HepG2 (cell line): ENCODE measurements at regions not wholly inside any gene's neighbourhood (a gene's known extent, or its start where the extent isn't known, plus 50 kb on each side); places are given as distances from the start of the nearest gene placed in this dataset.

ENCODE experiments used
- ATAC-seq: fragments of 200-7000 bp; cut with Tn5 transposase; 3 replicates; pipeline ENCODE4 v1.9.1; 2020; ENCODE audit warnings: mild to moderate bottlenecking, moderate library complexity
- BruUV-seq: library from RNA; stranded (reverse); fragments of 400-500 nt; replicated peaks from 2 replicates; lab custom pipeline; 2021; lab: Mats Ljungman, UMichigan
- CTCF ChIA-PET: fragments of 300-600 bp; formaldehyde crosslinking; extraction: SDS; loops from one replicate; lab custom pipeline; 2021; ENCODE audit warnings: low total read pairs, inconsistent platforms, low intra/inter-chr PET ratio; lab: Yijun Ruan, JAX
- POLR2A ChIA-PET: fragments of 350-600 bp; sonication (Branson Sonifier 250); formaldehyde crosslinking; loops from one replicate; lab custom pipeline; 2020; ENCODE audit warnings: antibody characterized with exemption, inconsistent platforms; lab: Yijun Ruan, JAX
- DNase-seq: peaks from one replicate; pipeline ENCODE4 v3.0.0-alpha.2; 2015; ENCODE audit warnings: low spot score
- FAIRE-seq: peaks from 3 replicates; lab custom pipeline; 2011; peaks lifted over from hg19 to GRCh38; lab: Jason Lieb, UNC
- H2AFZ ChIP-seq: one replicate; pipeline ENCODE4 v1.6.1; 2011; ENCODE audit warnings: low read length, inconsistent platforms
- H3K27ac ChIP-seq: fragments of 300-600 bp; 3 replicates; pipeline ENCODE4 v1.8.0; 2011; ENCODE audit warnings: mixed run types, mild to moderate bottlenecking, mixed read lengths, low read length, inconsistent platforms; ENCODE audit not compliant: insufficient read depth; ENCODE audit errors: extremely low read length
- H3K27me3 ChIP-seq, 2 experiments: fragments of 200-600 bp in 1 of 2; 2 replicates in 1 of 2; 3 replicates in 1 of 2; pipeline versions ENCODE4 v1.6.0 to v1.8.0; 2011; ENCODE audit warnings: low read length in 2 of 2, mild to moderate bottlenecking in 2 of 2, moderate library complexity in 2 of 2, inconsistent platforms in 1 of 2; ENCODE audit not compliant: insufficient read depth in 2 of 2, control insufficient read depth in 1 of 2
- H3K36me3 ChIP-seq, 2 experiments: fragments of 200-600 bp in 1 of 2; replicated peaks in 1 of 2; 2 replicates in 1 of 2; 3 replicates in 1 of 2; pipeline versions ENCODE4 v1.5.1 to v1.8.0; 2011; ENCODE audit warnings: low read length in 2 of 2, inconsistent platforms in 1 of 2; ENCODE audit not compliant: insufficient read depth in 2 of 2, control insufficient read depth in 1 of 2
- H3K4me1 ChIP-seq: 2 replicates; pipeline ENCODE4 v1.5.1; 2012; ENCODE audit warnings: low read length, inconsistent platforms; ENCODE audit not compliant: insufficient read depth
- H3K4me2 ChIP-seq: 2 replicates; pipeline ENCODE4 v1.6.0; 2011; ENCODE audit warnings: low read depth, low read length, inconsistent platforms
- H3K4me3 ChIP-seq, 3 experiments: fragments of 200-600 bp in 1 of 3; sonication (generic), shearing (Covaris generic) in 1 of 3; replicated peaks in 1 of 3; 2 replicates each; pipeline ENCODE4 v1.5.1; 2011 to 2016; ENCODE audit warnings: low read length in 3 of 3, inconsistent platforms in 2 of 3, low read depth in 2 of 3, mild to moderate bottlenecking in 2 of 3, control low read depth in 1 of 3, mixed read lengths in 1 of 3; ENCODE audit not compliant: insufficient read depth in 1 of 3
- H3K79me2 ChIP-seq: one replicate; pipeline ENCODE4 v1.6.1; 2011; ENCODE audit warnings: low read length, inconsistent platforms; ENCODE audit not compliant: insufficient read depth
- H3K9ac ChIP-seq: 2 replicates; pipeline ENCODE4 v1.6.0; 2011; ENCODE audit warnings: mild to moderate bottlenecking, low read depth, low read length, inconsistent platforms; ENCODE audit not compliant: insufficient read depth
- H3K9me3 ChIP-seq: 2 replicates; pipeline ENCODE4 v1.5.1; 2012; ENCODE audit warnings: mild to moderate bottlenecking, low read length
- H4K20me1 ChIP-seq: 2 replicates; pipeline ENCODE4 v1.6.0; 2011; ENCODE audit warnings: inconsistent platforms, mild to moderate bottlenecking, low read length, moderate library complexity; ENCODE audit not compliant: insufficient read depth
- GPN1 ChIP-seq: sonication (generic); formaldehyde crosslinking; IDR thresholded peaks from 2 replicates; pipeline ENCODE4 v1.5.1; 2020; ENCODE audit warnings: missing genetic modification reagents, borderline replicate concordance
- HOXA3 ChIP-seq: sonication (generic); formaldehyde crosslinking; IDR thresholded peaks from 2 replicates; pipeline ENCODE4 v1.5.0; 2020; ENCODE audit warnings: missing genetic modification reagents
- MAF1 ChIP-seq: sonication (generic); formaldehyde crosslinking; IDR thresholded peaks from 2 replicates; pipeline ENCODE4 v1.5.0; 2020; ENCODE audit warnings: missing genetic modification reagents, borderline replicate concordance
- NCOA5 ChIP-seq: sonication (generic); formaldehyde crosslinking; IDR thresholded peaks from 2 replicates; pipeline ENCODE4 v1.4.0; 2020; ENCODE audit warnings: missing genetic modification reagents
- NR2F1 ChIP-seq, 2 experiments: fragments of 450-650 bp in 1 of 2; formaldehyde crosslinking in 1 of 2; IDR thresholded peaks; 2 replicates each; pipeline versions ENCODE4 v1.5.0 to v1.6.1; 2016 to 2020; ENCODE audit warnings: mild to moderate bottlenecking in 1 of 2, missing compliant biosample characterization in 1 of 2, missing genetic modification reagents in 1 of 2, moderate library complexity in 1 of 2
- PHF8 ChIP-seq: sonication (generic); formaldehyde crosslinking; IDR thresholded peaks from 2 replicates; pipeline ENCODE4 v1.5.0; 2020; ENCODE audit warnings: missing genetic modification reagents
- RBFOX2 ChIP-seq: fragments of 200-400 bp; formaldehyde crosslinking; IDR thresholded peaks from 2 replicates; pipeline ENCODE4 v1.6.1; 2017; ENCODE audit warnings: low read depth, mild to moderate bottlenecking, low read length
- RBM22 ChIP-seq: fragments of 200-400 bp; formaldehyde crosslinking; optimal IDR thresholded peaks from 2 replicates; pipeline ENCODE3; 2017; ENCODE audit warnings: mild to moderate bottlenecking, low read length, moderate library complexity
- SIX4 ChIP-seq: sonication (generic); formaldehyde crosslinking; IDR thresholded peaks from 2 replicates; pipeline ENCODE4 v1.4.0; 2020; ENCODE audit warnings: missing genetic modification reagents
- SRF ChIP-seq: IDR thresholded peaks from 2 replicates; pipeline ENCODE4 v1.6.1; 2011; ENCODE audit warnings: mild to moderate bottlenecking, low read depth, low read length, moderate library complexity
- ZNF3 ChIP-seq: IDR thresholded peaks from 2 replicates; pipeline ENCODE4 v1.7.0; 2017; ENCODE audit warnings: inconsistent platforms
- ZNF33B ChIP-seq: sonication (generic); formaldehyde crosslinking; IDR thresholded peaks from 2 replicates; pipeline ENCODE4 v1.5.1; 2020; ENCODE audit warnings: mild to moderate bottlenecking, missing genetic modification reagents
- ZNF34 ChIP-seq: sonication (generic); formaldehyde crosslinking; IDR thresholded peaks from 2 replicates; pipeline ENCODE4 v1.4.0; 2020; ENCODE audit warnings: mild to moderate bottlenecking, missing genetic modification reagents, borderline replicate concordance
- ZNF598 ChIP-seq: sonication (generic); formaldehyde crosslinking; IDR thresholded peaks from 2 replicates; pipeline ENCODE4 v1.5.1; 2020; ENCODE audit warnings: mild to moderate bottlenecking, missing genetic modification reagents, borderline replicate concordance
- in situ Hi-C: cut with HindIII; loops from 2 replicates; pipeline ENCODE4 v1.10.0; 2017; ENCODE audit warnings: low pct_unique_long_range_greater_than_20kb; ENCODE audit not compliant: extremely low pct_ligation_motif_present
- intact Hi-C: fragments of 100-400 bp; cut with micrococcal nuclease; formaldehyde crosslinking; loops from one replicate; pipeline ENCODE4 v1.10.0; 2022; ENCODE audit not compliant: unreplicated experiment
- TF ChIP-seq, protein P1 (sequence below): sonication (generic); formaldehyde crosslinking; IDR thresholded peaks from 2 replicates; pipeline ENCODE4 v1.5.0; 2020; ENCODE audit warnings: mild to moderate bottlenecking, low read depth, missing genetic modification reagents, borderline replicate concordance
- TF ChIP-seq, protein P2 (sequence below): sonication (generic); formaldehyde crosslinking; IDR thresholded peaks from 2 replicates; pipeline ENCODE4 v1.5.0; 2020; ENCODE audit warnings: mild to moderate bottlenecking, missing genetic modification reagents, moderate library complexity
- TF ChIP-seq, protein P3 (sequence below): sonication (generic); formaldehyde crosslinking; IDR thresholded peaks from 2 replicates; pipeline ENCODE4 v1.4.0; 2020; ENCODE audit warnings: mild to moderate bottlenecking, missing genetic modification reagents

DNA sequence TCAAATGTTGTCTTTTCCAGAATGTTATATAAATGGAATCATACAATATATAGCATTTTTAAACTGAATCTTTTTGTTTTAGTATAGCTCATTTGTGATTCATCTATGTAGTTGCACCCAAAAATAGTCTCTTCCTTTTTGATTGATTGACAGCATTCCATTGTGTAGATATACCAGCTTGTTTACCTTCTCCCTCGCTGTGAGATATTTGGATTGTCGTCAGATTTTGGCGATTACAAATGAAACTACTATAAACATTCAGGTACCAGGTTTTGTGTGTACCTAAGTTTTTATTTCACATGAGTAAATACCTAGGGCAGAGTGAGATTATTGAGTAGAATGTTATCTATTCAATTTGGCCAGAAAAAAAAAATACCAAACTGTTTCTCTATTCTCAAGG is 584.7 kb upstream of the SORCS1 start (continued):
- TF ChIP-seq ZNF598 (CRISPR knock-in tag), result no peak
- no peak for TF ChIP-seq PHF8 (CRISPR knock-in tag)
- TF ChIP-seq, protein P1, sequence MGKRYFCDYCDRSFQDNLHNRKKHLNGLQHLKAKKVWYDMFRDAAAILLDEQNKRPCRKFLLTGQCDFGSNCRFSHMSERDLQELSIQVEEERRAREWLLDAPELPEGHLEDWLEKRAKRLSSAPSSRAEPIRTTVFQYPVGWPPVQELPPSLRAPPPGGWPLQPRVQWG (CRISPR knock-in tag), result no peak
- no peak for TF ChIP-seq GPN1
- TF ChIP-seq, protein P2, sequence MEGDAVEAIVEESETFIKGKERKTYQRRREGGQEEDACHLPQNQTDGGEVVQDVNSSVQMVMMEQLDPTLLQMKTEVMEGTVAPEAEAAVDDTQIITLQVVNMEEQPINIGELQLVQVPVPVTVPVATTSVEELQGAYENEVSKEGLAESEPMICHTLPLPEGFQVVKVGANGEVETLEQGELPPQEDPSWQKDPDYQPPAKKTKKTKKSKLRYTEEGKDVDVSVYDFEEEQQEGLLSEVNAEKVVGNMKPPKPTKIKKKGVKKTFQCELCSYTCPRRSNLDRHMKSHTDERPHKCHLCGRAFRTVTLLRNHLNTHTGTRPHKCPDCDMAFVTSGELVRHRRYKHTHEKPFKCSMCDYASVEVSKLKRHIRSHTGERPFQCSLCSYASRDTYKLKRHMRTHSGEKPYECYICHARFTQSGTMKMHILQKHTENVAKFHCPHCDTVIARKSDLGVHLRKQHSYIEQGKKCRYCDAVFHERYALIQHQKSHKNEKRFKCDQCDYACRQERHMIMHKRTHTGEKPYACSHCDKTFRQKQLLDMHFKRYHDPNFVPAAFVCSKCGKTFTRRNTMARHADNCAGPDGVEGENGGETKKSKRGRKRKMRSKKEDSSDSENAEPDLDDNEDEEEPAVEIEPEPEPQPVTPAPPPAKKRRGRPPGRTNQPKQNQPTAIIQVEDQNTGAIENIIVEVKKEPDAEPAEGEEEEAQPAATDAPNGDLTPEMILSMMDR (CRISPR knock-in tag), result no peak
- no peak for TF ChIP-seq MAF1 (CRISPR knock-in tag)
- no peak for TF ChIP-seq NCOA5
- TF ChIP-seq SRF, result no peak
- TF ChIP-seq, protein P3, sequence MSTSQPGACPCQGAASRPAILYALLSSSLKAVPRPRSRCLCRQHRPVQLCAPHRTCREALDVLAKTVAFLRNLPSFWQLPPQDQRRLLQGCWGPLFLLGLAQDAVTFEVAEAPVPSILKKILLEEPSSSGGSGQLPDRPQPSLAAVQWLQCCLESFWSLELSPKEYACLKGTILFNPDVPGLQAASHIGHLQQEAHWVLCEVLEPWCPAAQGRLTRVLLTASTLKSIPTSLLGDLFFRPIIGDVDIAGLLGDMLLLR (CRISPR knock-in tag), result no peak
- no peak for TF ChIP-seq RBFOX2

DNA sequence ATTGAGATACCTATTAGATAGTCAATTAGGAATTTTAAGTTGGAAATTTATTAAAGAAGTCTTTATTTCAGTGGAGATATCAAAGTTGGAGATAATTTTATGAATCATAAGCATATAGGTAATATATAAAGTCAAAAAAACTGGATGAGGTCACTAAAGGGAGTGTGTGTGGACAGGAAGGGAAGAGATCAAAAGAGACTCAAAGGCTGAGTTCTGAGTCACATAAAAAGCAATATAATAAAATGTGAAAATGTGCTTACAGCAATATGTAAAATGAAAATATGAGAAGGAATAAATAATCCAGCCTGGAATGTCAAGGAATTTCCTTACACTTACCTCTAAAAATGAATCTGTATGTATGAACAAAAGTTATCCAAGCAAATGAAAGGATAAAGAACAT is 583.3 kb upstream of the SORCS1 start:
- H3K4me3 ChIP-seq, result no peak overlapping the region
- POLR2A ChIA-PET, result no interaction called here
- no peak overlapping the region for H3K27ac ChIP-seq
- no peak for DNase-seq
- no peak for ATAC-seq
- no peak for TF ChIP-seq ZNF33B (CRISPR knock-in tag)
- TF ChIP-seq SIX4, result no peak
- no peak for TF ChIP-seq ZNF3
- TF ChIP-seq RBM22, result no peak
- no peak for TF ChIP-seq HOXA3 (CRISPR knock-in tag)
- TF ChIP-seq ZNF34 (CRISPR knock-in tag), result no peak
- no peak for TF ChIP-seq NR2F1 (CRISPR knock-in tag; IDR thresholded peaks at IDR 0.05)
- TF ChIP-seq, all 625 proteins: peak for 0
- Histone ChIP-seq H3K9ac (no peak overlapping the region), H3K9me3 (peaks cover 90% of the 10 kb centered on the region), H3K27me3 (no peaks in the 10 kb centered on the region), H4K20me1 (no peaks in the 10 kb centered on the region), H3K4me2 (no peak overlapping the region), H3K4me1 (no peaks in the 10 kb centered on the region), H3K79me2 (no peaks in the 10 kb centered on the region), H3K36me3 (no peaks in the 10 kb centered on the region), H2AFZ (no peak overlapping the region)
- FAIRE-seq, result no peak
- BruUV-seq, result no TSS peak
- CTCF ChIA-PET, result no interaction called here
- intact Hi-C loops, result no loop called here
- in situ Hi-C loops, result no loop called here
